Lower leg skin (tissue), 3 donors: ENCODE measurements at regions not wholly inside any gene's neighbourhood (a gene's known extent, or its start where the extent isn't known, plus 50 kb on each side); places are given as distances from the start of the nearest gene placed in this dataset.

ENCODE experiments used
- CTCF ChIP-seq, 3 donors: fragments of 450-650 bp; IDR thresholded peaks; one replicate each; pipeline ENCODE4 v1.5.1; 2016; ENCODE audit warnings: antibody characterized with exemption in 3 of 3, mild to moderate bottlenecking in 3 of 3, moderate library complexity in 2 of 3
- POLR2A ChIP-seq, 2 donors: fragments of 450-650 bp; IDR thresholded peaks; one replicate each; pipeline ENCODE4 v1.6.1; 2016 to 2017; ENCODE audit warnings: antibody characterized with exemption in 2 of 2, mild to moderate bottlenecking in 1 of 2, moderate library complexity in 1 of 2

- no peak for TF ChIP-seq CTCF (IDR thresholded peaks at IDR 0.05)
- TF ChIP-seq POLR2A (IDR thresholded peaks at IDR 0.05): no peak
Measured at GRCh38 chr2:16021611-16022363, 81.4 kb downstream of the MYCN start.
